ENCODE measurements at regions not wholly inside any gene's neighbourhood (a gene's known extent, or its start where the extent isn't known, plus 50 kb on each side); places are given as distances from the start of the nearest gene placed in this dataset.

- no peak overlapping the region for H3K27ac ChIP-seq (replicated peaks in 1 of 4)
- WGBS, result 92% methylated on average over 16 of the region's 16 CpGs
- TF ChIP-seq POLR2AphosphoS5 (IDR thresholded peaks at IDR 0.05), result no peak
These were observed 366.1 kb upstream of the ZNF32 start for GRCh38 chr10:44014644-44015250.

GRCh38 chr10:44013981-44014380 is 365.3 kb upstream of the ZNF32 start:
- 86% methylated on average over 1 of the region's 1 CpG for WGBS
- no peaks in the 10 kb centered on the region for H3K9me3 ChIP-seq
- H3K27me3 ChIP-seq, result no peaks in the 10 kb centered on the region
- TF ChIP-seq EP300 (IDR thresholded peaks at IDR 0.05) (no peak), POLR2AphosphoS5 (IDR thresholded peaks at IDR 0.05) (no peak), POLR2A (IDR thresholded peaks at IDR 0.05; ENCODE audit: low read depth) (no peak), CTCF (IDR thresholded peaks at IDR 0.05) (no peak)
- intact Hi-C loops (cut with DNase I), result no loop called here
- H3K36me3 ChIP-seq, result no peaks in the 10 kb centered on the region
- peak; percentile 53 for DNase-seq (ENCODE audit: extremely low spot score)
- no peak overlapping the region for H3K27ac ChIP-seq (replicated peaks in 1 of 4)
- H3K4me3 ChIP-seq, result no peak overlapping the region
- H3K4me1 ChIP-seq, result peaks cover 21 to 35% (median 29%) of the 10 kb centered on the region in 4 donors

More at GRCh38 chr10:44014644-44015250, 366.1 kb upstream of the ZNF32 start:
- Histone ChIP-seq H3K4me3 (no peak overlapping the region), H3K36me3 (no peaks in the 10 kb centered on the region), H3K4me1 (peaks cover 21 to 34% (median 28%) of the 10 kb centered on the region in 4 donors), H3K27me3 (no peaks in the 10 kb centered on the region), H3K9me3 (no peaks in the 10 kb centered on the region)
- no peak for DNase-seq (ENCODE audit: extremely low spot score)
- intact Hi-C loops (cut with DNase I), result no loop called here

- 55% methylated on average over 3 of the region's 3 CpGs for WGBS
- Histone ChIP-seq H3K27me3 (no peaks in the 10 kb centered on the region), H3K9me3 (no peaks in the 10 kb centered on the region), H3K27ac (replicated peaks in 1 of 4) (no peak overlapping the region), H3K4me3 (no peak overlapping the region), H3K36me3 (no peaks in the 10 kb centered on the region), H3K4me1 (peaks cover 21 to 40% (median 36%) of the 10 kb centered on the region in 4 donors)
- no peak for DNase-seq (ENCODE audit: extremely low spot score)
- TF ChIP-seq POLR2AphosphoS5 (IDR thresholded peaks at IDR 0.05), result no peak
- no peak for TF ChIP-seq EP300 (IDR thresholded peaks at IDR 0.05)
- no peak for TF ChIP-seq POLR2A (IDR thresholded peaks at IDR 0.05; ENCODE audit: low read depth)
- TF ChIP-seq CTCF (IDR thresholded peaks at IDR 0.05), result no peak
- intact Hi-C loops (cut with DNase I), result no loop called here
These were observed 364.2 kb upstream of the ZNF32 start for GRCh38 chr10:44012921-44013320.

- intact Hi-C loops (cut with DNase I), result no loop called here
- no peak for TF ChIP-seq EP300 (IDR thresholded peaks at IDR 0.05)
- TF ChIP-seq CTCF (IDR thresholded peaks at IDR 0.05), result no peak
- no peak for TF ChIP-seq POLR2AphosphoS5 (IDR thresholded peaks at IDR 0.05)
- no peak for TF ChIP-seq POLR2A (IDR thresholded peaks at IDR 0.05; ENCODE audit: low read depth)
- H3K9me3 ChIP-seq, result no peaks in the 10 kb centered on the region
- no peak overlapping the region for H3K4me3 ChIP-seq
- H3K4me1 ChIP-seq, result peaks cover 8 to 31% (median 24%) of the 10 kb centered on the region in 4 donors
- H3K27me3 ChIP-seq, result no peaks in the 10 kb centered on the region
- no peak overlapping the region for H3K27ac ChIP-seq (replicated peaks in 1 of 4)
- no peaks in the 10 kb centered on the region for H3K36me3 ChIP-seq
- 65% methylated on average over 4 of the region's 5 CpGs for WGBS
- DNase-seq (ENCODE audit: extremely low spot score), result peak; percentile 88
These were observed 362.9 kb upstream of the ZNF32 start for GRCh38 chr10:44011603-44011981.

GRCh38 chr10:44010873-44011602 is 362.4 kb upstream of the ZNF32 start:
- TF ChIP-seq POLR2A (IDR thresholded peaks at IDR 0.05; ENCODE audit: low read depth) (no peak), EP300 (IDR thresholded peaks at IDR 0.05) (no peak), POLR2AphosphoS5 (IDR thresholded peaks at IDR 0.05) (no peak), CTCF (IDR thresholded peaks at IDR 0.05) (no peak)
- peak; percentile 81 for DNase-seq (ENCODE audit: extremely low spot score)
- no peaks in the 10 kb centered on the region for H3K9me3 ChIP-seq
- H3K36me3 ChIP-seq, result no peaks in the 10 kb centered on the region
- H3K4me1 ChIP-seq, result peaks cover 3 to 25% (median 19%) of the 10 kb centered on the region in 4 donors
- 65% methylated on average over 2 of the region's 2 CpGs for WGBS
- no peak overlapping the region for H3K4me3 ChIP-seq
- H3K27me3 ChIP-seq, result no peaks in the 10 kb centered on the region
- intact Hi-C loops (cut with DNase I), result no loop called here
- no peak overlapping the region for H3K27ac ChIP-seq (replicated peaks in 1 of 4)
